ENCODE measurements at regions not wholly inside any gene's neighbourhood (a gene's known extent, or its start where the extent isn't known, plus 50 kb on each side); places are given as distances from the start of the nearest gene placed in this dataset.

- Mint-ChIP-seq H3K27me3 (ENCODE audit: unreplicated experiment) (peaks cover 16% of the 10 kb centered on the region), H3K9me3 (ENCODE audit: unreplicated experiment) (no peaks in the 10 kb centered on the region), H3K4me3 (ENCODE audit: unreplicated experiment) (no peak overlapping the region)
Observed at GRCh38 chr6:14222956-14223355, 105.4 kb downstream of the CD83 start.

GRCh38 chr6:14224359-14225103, 107.0 kb downstream of the CD83 start:
- Mint-ChIP-seq H3K27ac (ENCODE audit: unreplicated experiment) (no peak overlapping the region), H3K27me3 (ENCODE audit: unreplicated experiment) (peaks cover 14% of the 10 kb centered on the region), H3K36me3 (ENCODE audit: unreplicated experiment) (no peaks in the 10 kb centered on the region), H3K4me3 (ENCODE audit: unreplicated experiment) (no peak overlapping the region), H3K4me1 (ENCODE audit: unreplicated experiment) (no peaks in the 10 kb centered on the region), H3K9me3 (ENCODE audit: unreplicated experiment) (no peaks in the 10 kb centered on the region)
- no peak for TF ChIP-seq CTCF (IDR thresholded peaks at IDR 0.05)
- no peak for DNase-seq (ENCODE audit: extremely low spot score, unreplicated experiment)

More at GRCh38 chr6:14222956-14223355, 105.4 kb downstream of the CD83 start:
- Mint-ChIP-seq H3K4me1 (ENCODE audit: unreplicated experiment) (no peaks in the 10 kb centered on the region), H3K27ac (ENCODE audit: unreplicated experiment) (no peak overlapping the region), H3K36me3 (ENCODE audit: unreplicated experiment) (no peaks in the 10 kb centered on the region)
- no peak for DNase-seq (ENCODE audit: extremely low spot score, unreplicated experiment)
- TF ChIP-seq CTCF (IDR thresholded peaks at IDR 0.05): no peak

- no peak for DNase-seq (ENCODE audit: extremely low spot score, unreplicated experiment)
- no peak overlapping the region for H3K27ac Mint-ChIP-seq (ENCODE audit: unreplicated experiment)
- no peaks in the 10 kb centered on the region for H3K36me3 Mint-ChIP-seq (ENCODE audit: unreplicated experiment)
- TF ChIP-seq CTCF (IDR thresholded peaks at IDR 0.05): no peak
- no peaks in the 10 kb centered on the region for H3K4me1 Mint-ChIP-seq (ENCODE audit: unreplicated experiment)
- H3K9me3 Mint-ChIP-seq (ENCODE audit: unreplicated experiment): no peaks in the 10 kb centered on the region
- H3K27me3 Mint-ChIP-seq (ENCODE audit: unreplicated experiment): peaks cover 17% of the 10 kb centered on the region
- no peak overlapping the region for H3K4me3 Mint-ChIP-seq (ENCODE audit: unreplicated experiment)
Observed at GRCh38 chr6:14226051-14226660, 108.6 kb downstream of the CD83 start.

- Mint-ChIP-seq H3K36me3 (ENCODE audit: unreplicated experiment) (no peaks in the 10 kb centered on the region), H3K27me3 (ENCODE audit: unreplicated experiment) (peaks cover 25% of the 10 kb centered on the region), H3K4me3 (ENCODE audit: unreplicated experiment) (no peak overlapping the region), H3K9me3 (ENCODE audit: unreplicated experiment) (no peaks in the 10 kb centered on the region), H3K27ac (ENCODE audit: unreplicated experiment) (no peak overlapping the region), H3K4me1 (ENCODE audit: unreplicated experiment) (no peaks in the 10 kb centered on the region)
- DNase-seq (ENCODE audit: extremely low spot score, unreplicated experiment): no peak
- TF ChIP-seq CTCF (IDR thresholded peaks at IDR 0.05): no peak
Observed at GRCh38 chr6:14228571-14228970, 111.0 kb downstream of the CD83 start.

GRCh38 chr6:14231071-14231483, 113.5 kb downstream of the CD83 start:
- Mint-ChIP-seq H3K9me3 (ENCODE audit: unreplicated experiment) (no peaks in the 10 kb centered on the region), H3K4me3 (ENCODE audit: unreplicated experiment) (no peak overlapping the region), H3K27me3 (ENCODE audit: unreplicated experiment) (peaks cover 31% of the 10 kb centered on the region), H3K27ac (ENCODE audit: unreplicated experiment) (no peak overlapping the region), H3K4me1 (ENCODE audit: unreplicated experiment) (no peaks in the 10 kb centered on the region), H3K36me3 (ENCODE audit: unreplicated experiment) (no peaks in the 10 kb centered on the region)
- DNase-seq (ENCODE audit: extremely low spot score, unreplicated experiment): no peak
- TF ChIP-seq CTCF (IDR thresholded peaks at IDR 0.05): no peak

All from osteocyte (in vitro differentiated cells).